Astrocyte (in vitro differentiated cells and primary cell): ENCODE measurements at regions not wholly inside any gene's neighbourhood (a gene's known extent, or its start where the extent isn't known, plus 50 kb on each side); places are given as distances from the start of the nearest gene placed in this dataset.
"Not testable (repeated sequence)": the region's sequence is repeated elsewhere in the genome, so short reads cannot be mapped to it uniquely, and the experiment has no call there.

Experiments used
- DNase-seq: peaks from one replicate; pipeline ENCODE4 v3.0.0-alpha.2; 2010; ENCODE audit warnings: low read depth
- FAIRE-seq: peaks from 2 replicates; lab custom pipeline; 2011; peaks lifted over from hg19 to GRCh38; lab: Jason Lieb, UNC
- H2AFZ ChIP-seq: 2 replicates; pipeline ENCODE4 v1.6.0; 2012; ENCODE audit warnings: low read depth, low read length, inconsistent platforms
- H3K27ac ChIP-seq: 2 replicates; pipeline ENCODE4 v1.5.1; 2011; ENCODE audit warnings: low read depth, low read length, inconsistent platforms
- H3K27me3 ChIP-seq: 2 replicates; pipeline ENCODE4 v1.6.0; 2011; ENCODE audit warnings: low read length, inconsistent platforms; ENCODE audit not compliant: insufficient read depth
- H3K36me3 ChIP-seq: 2 replicates; pipeline ENCODE4 v1.5.1; 2011; ENCODE audit warnings: low read length, inconsistent platforms; ENCODE audit not compliant: insufficient read depth
- H3K4me1 ChIP-seq: 2 replicates; pipeline ENCODE4 v1.5.1; 2011; ENCODE audit warnings: low read length, inconsistent platforms; ENCODE audit not compliant: insufficient read depth
- H3K4me2 ChIP-seq: 2 replicates; pipeline ENCODE4 v1.6.0; 2012; ENCODE audit warnings: low read length, inconsistent platforms
- H3K4me3 ChIP-seq: 2 replicates; pipeline ENCODE4 v1.5.1; 2011; ENCODE audit warnings: low read depth, mild to moderate bottlenecking, low read length, inconsistent platforms; ENCODE audit not compliant: insufficient read depth
- H3K79me2 ChIP-seq: 2 replicates; pipeline ENCODE4 v1.6.0; 2012; ENCODE audit warnings: mild to moderate bottlenecking, low read length, inconsistent platforms; ENCODE audit not compliant: insufficient read depth
- H3K9ac ChIP-seq: 2 replicates; pipeline ENCODE4 v1.6.0; 2012; ENCODE audit warnings: mild to moderate bottlenecking, low read length, inconsistent platforms
- H3K9me3 ChIP-seq: 2 replicates; pipeline ENCODE4 v1.5.1; 2012; ENCODE audit warnings: low read depth, mild to moderate bottlenecking, low read length, inconsistent platforms; ENCODE audit not compliant: insufficient read depth
- H4K20me1 ChIP-seq: 2 replicates; pipeline ENCODE4 v1.6.0; 2012; ENCODE audit warnings: low read length, inconsistent platforms; ENCODE audit not compliant: insufficient read depth
- H3K27ac Mint-ChIP-seq: one replicate; pipeline ENCODE4 v1.8.0; 2021; ENCODE audit warnings: mild to moderate bottlenecking, mixed read lengths; ENCODE audit not compliant: unreplicated experiment
- H3K27me3 Mint-ChIP-seq: one replicate; pipeline ENCODE4 v1.8.0; 2021; ENCODE audit warnings: low read depth, mixed read lengths; ENCODE audit not compliant: unreplicated experiment
- H3K36me3 Mint-ChIP-seq: one replicate; pipeline ENCODE4 v1.8.0; 2021; ENCODE audit warnings: low read depth, mixed read lengths; ENCODE audit not compliant: unreplicated experiment
- H3K4me1 Mint-ChIP-seq: one replicate; pipeline ENCODE4 v1.8.0; 2021; ENCODE audit warnings: low read depth, mixed read lengths; ENCODE audit not compliant: unreplicated experiment
- H3K4me3 Mint-ChIP-seq: one replicate; pipeline ENCODE4 v1.8.0; 2021; ENCODE audit warnings: mild to moderate bottlenecking, moderate library complexity, mixed read lengths; ENCODE audit not compliant: unreplicated experiment
- H3K9me3 Mint-ChIP-seq: one replicate; pipeline ENCODE4 v1.8.0; 2021; ENCODE audit warnings: mild to moderate bottlenecking, mixed read lengths; ENCODE audit not compliant: unreplicated experiment
- EZH2 ChIP-seq: IDR thresholded peaks from 2 replicates; pipeline ENCODE4 v1.6.1; 2012; ENCODE audit warnings: mild to moderate bottlenecking, low read length, inconsistent platforms; ENCODE audit not compliant: insufficient read depth
- TF ChIP-seq, protein P1 (sequence below): IDR thresholded peaks from 2 replicates; pipeline ENCODE4 v1.5.1; 2011; ENCODE audit warnings: low read depth, mild to moderate bottlenecking, inconsistent platforms, low read length, moderate library complexity; ENCODE audit not compliant: insufficient read depth

DNA sequence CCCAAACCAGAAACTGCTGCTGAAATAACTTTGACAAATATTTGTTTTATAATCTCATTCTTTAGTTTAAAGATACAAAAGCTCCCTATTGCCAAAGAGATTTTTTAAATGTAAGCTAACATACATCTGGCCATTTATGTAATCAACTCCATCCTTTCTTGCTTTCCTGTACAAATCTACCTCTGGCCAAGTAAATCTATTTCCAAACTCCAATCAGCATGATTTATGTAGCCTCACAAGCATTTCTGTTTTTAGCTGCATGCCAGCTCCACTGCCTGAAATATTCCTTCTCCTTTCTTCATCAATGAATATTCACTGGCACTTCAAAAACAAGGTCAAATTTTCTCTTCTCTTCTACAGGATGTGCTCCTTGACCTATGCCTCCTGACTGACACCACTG is 80.0 kb downstream of the SHOX2 start:
- H3K9ac ChIP-seq = no peak overlapping the region
- H3K36me3 ChIP-seq = no peaks in the 10 kb centered on the region
- Mint-ChIP-seq H3K36me3 (no peaks in the 10 kb centered on the region), H3K27ac (no peak overlapping the region), H3K27me3 (peaks cover 1% of the 10 kb centered on the region), H3K9me3 (peaks cover 3% of the 10 kb centered on the region), H3K4me3 (no peak overlapping the region), H3K4me1 (no peaks in the 10 kb centered on the region)
- no peak overlapping the region for H3K4me3 ChIP-seq
- TF ChIP-seq, protein P1, sequence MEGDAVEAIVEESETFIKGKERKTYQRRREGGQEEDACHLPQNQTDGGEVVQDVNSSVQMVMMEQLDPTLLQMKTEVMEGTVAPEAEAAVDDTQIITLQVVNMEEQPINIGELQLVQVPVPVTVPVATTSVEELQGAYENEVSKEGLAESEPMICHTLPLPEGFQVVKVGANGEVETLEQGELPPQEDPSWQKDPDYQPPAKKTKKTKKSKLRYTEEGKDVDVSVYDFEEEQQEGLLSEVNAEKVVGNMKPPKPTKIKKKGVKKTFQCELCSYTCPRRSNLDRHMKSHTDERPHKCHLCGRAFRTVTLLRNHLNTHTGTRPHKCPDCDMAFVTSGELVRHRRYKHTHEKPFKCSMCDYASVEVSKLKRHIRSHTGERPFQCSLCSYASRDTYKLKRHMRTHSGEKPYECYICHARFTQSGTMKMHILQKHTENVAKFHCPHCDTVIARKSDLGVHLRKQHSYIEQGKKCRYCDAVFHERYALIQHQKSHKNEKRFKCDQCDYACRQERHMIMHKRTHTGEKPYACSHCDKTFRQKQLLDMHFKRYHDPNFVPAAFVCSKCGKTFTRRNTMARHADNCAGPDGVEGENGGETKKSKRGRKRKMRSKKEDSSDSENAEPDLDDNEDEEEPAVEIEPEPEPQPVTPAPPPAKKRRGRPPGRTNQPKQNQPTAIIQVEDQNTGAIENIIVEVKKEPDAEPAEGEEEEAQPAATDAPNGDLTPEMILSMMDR = no peak
- no peak for TF ChIP-seq EZH2
- no peak overlapping the region for H2AFZ ChIP-seq
- FAIRE-seq = no peak
- H3K27ac ChIP-seq = no peak overlapping the region
- H3K4me2 ChIP-seq = no peak overlapping the region
- H3K9me3 ChIP-seq = no peaks in the 10 kb centered on the region
- H3K27me3 ChIP-seq = no peaks in the 10 kb centered on the region
- DNase-seq = no peak
- H4K20me1 ChIP-seq = no peaks in the 10 kb centered on the region
- no peaks in the 10 kb centered on the region for H3K4me1 ChIP-seq
- no peaks in the 10 kb centered on the region for H3K79me2 ChIP-seq

DNA sequence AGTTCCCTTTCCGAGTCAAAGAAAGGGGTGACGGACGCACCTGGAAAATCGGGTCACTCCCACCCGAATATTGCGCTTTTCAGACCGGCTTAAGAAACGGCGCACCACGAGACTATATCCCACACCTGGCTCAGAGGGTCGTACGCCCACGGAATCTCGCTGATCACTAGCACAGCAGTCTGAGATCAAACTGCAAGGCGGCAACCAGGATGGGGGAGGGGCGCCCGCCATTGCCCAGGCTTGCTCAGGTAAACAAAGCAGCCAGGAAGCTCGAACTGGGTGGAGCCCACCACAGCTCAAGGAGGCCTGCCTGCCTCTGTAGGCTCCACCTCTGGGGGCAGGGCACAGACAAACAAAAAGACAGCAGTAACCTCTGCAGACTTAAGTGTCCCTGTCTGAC is 86.3 kb downstream of the SHOX2 start:
- H4K20me1 ChIP-seq, H3K4me1 ChIP-seq, H3K4me3 Mint-ChIP-seq, H2AFZ ChIP-seq, H3K79me2 ChIP-seq, H3K36me3 ChIP-seq, DNase-seq, FAIRE-seq, H3K27me3 Mint-ChIP-seq, H3K4me2 ChIP-seq, H3K9me3 Mint-ChIP-seq, H3K27ac ChIP-seq, H3K9me3 ChIP-seq, H3K27me3 ChIP-seq, H3K9ac ChIP-seq, H3K4me1 Mint-ChIP-seq, H3K36me3 Mint-ChIP-seq, H3K4me3 ChIP-seq, H3K27ac Mint-ChIP-seq: not testable (repeated sequence)

DNA sequence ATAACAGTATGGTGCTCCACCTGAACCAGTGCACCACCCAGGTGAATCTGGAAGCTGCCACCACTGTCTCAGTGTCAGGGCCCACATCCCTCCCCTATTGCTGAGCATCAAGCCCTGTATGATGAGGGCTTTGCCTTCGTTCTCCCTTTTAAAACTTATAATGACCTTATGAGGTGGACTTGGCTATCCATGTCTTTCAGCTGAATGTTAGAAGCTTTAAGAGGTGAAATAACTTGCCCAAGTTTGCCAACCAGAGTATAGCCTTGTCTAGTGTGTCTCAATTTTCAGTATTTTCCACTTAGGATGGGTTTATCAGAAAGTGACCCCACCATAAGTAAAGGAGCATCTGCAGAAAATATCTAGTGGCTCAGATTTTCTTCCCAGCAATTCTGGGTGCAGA is 87.8 kb downstream of the SHOX2 start:
- Mint-ChIP-seq H3K4me3 (no peak overlapping the region), H3K9me3 (no peaks in the 10 kb centered on the region), H3K4me1 (no peaks in the 10 kb centered on the region), H3K27ac (no peak overlapping the region), H3K27me3 (no peaks in the 10 kb centered on the region), H3K36me3 (no peaks in the 10 kb centered on the region)
- no peak overlapping the region for H3K9ac ChIP-seq
- no peaks in the 10 kb centered on the region for H3K9me3 ChIP-seq
- H3K36me3 ChIP-seq = no peaks in the 10 kb centered on the region
- TF ChIP-seq, protein P1 = no peak
- TF ChIP-seq EZH2 = no peak
- H3K27me3 ChIP-seq = no peaks in the 10 kb centered on the region
- H2AFZ ChIP-seq = no peak overlapping the region
- no peak overlapping the region for H3K4me3 ChIP-seq
- no peak overlapping the region for H3K4me2 ChIP-seq
- H3K4me1 ChIP-seq = no peaks in the 10 kb centered on the region
- no peaks in the 10 kb centered on the region for H4K20me1 ChIP-seq
- no peak overlapping the region for H3K27ac ChIP-seq
- no peak for FAIRE-seq
- DNase-seq = no peak
- H3K79me2 ChIP-seq = no peaks in the 10 kb centered on the region
